HG02943 (cell line): ENCODE measurements at regions not wholly inside any gene's neighbourhood (a gene's known extent, or its start where the extent isn't known, plus 50 kb on each side); places are given as distances from the start of the nearest gene placed in this dataset.

Experiments
- ATAC-seq: cut with Tn5 transposase; IDR thresholded peaks from one replicate; pipeline ENCODE4 v1.9.1; 2021; ENCODE audit warnings: mild to moderate bottlenecking, low read depth, moderate library complexity; ENCODE audit not compliant: unreplicated experiment

GRCh38 chr10:90168244-90168643, 466.9 kb downstream of the KIF20B start:
- no peak for ATAC-seq

GRCh38 chr10:90171014-90171722, 469.8 kb downstream of the KIF20B start:
- no peak for ATAC-seq

- no peak for ATAC-seq
Measured at GRCh38 chr10:90174531-90174930, 473.1 kb downstream of the KIF20B start.

GRCh38 chr10:90175161-90175681, 473.8 kb downstream of the KIF20B start:
- ATAC-seq, result no peak

GRCh38 chr10:90179696-90180407, 478.5 kb downstream of the KIF20B start:
- ATAC-seq, result no peak

GRCh38 chr10:90180886-90181691, 479.7 kb downstream of the KIF20B start:
- no peak for ATAC-seq

- ATAC-seq, result no peak
Measured at GRCh38 chr10:90192825-90193224, 491.4 kb downstream of the KIF20B start.

GRCh38 chr10:90193240-90193985, 492.0 kb downstream of the KIF20B start:
- ATAC-seq, result no peak

- ATAC-seq, result no peak
Measured at GRCh38 chr10:90195288-90195840, 494.0 kb downstream of the KIF20B start.

GRCh38 chr10:90197766-90198165, 496.4 kb downstream of the KIF20B start:
- ATAC-seq, result no peak

GRCh38 chr10:90199093-90199492, 497.7 kb downstream of the KIF20B start:
- ATAC-seq, result no peak

- no peak for ATAC-seq
Measured at GRCh38 chr10:90199513-90199912, 498.1 kb downstream of the KIF20B start.

GRCh38 chr10:90204131-90204955, 503.0 kb downstream of the KIF20B start:
- ATAC-seq, result no peak

- no peak for ATAC-seq
Measured at GRCh38 chr10:90204956-90205314, 503.5 kb downstream of the KIF20B start.

GRCh38 chr10:90205340-90205739, 503.9 kb downstream of the KIF20B start:
- ATAC-seq, result no peak

GRCh38 chr10:90213346-90213745, 512.0 kb downstream of the KIF20B start:
- ATAC-seq, result no peak

GRCh38 chr10:90218846-90219245, 517.5 kb downstream of the KIF20B start:
- ATAC-seq, result no peak

GRCh38 chr10:90222372-90222771, 521.0 kb downstream of the KIF20B start:
- ATAC-seq, result no peak

- no peak for ATAC-seq
Measured at GRCh38 chr10:90222939-90223338, 521.5 kb downstream of the KIF20B start.
